Dedifferentiated amniotic fluid mesenchymal stem cell (primary cell): ENCODE measurements at regions not wholly inside any gene's neighbourhood (a gene's known extent, or its start where the extent isn't known, plus 50 kb on each side); places are given as distances from the start of the nearest gene placed in this dataset.
"Not testable (repeated sequence)": the region's sequence is repeated elsewhere in the genome, so short reads cannot be mapped to it uniquely, and the experiment has no call there.

ENCODE experiments used
- DNase-seq: peaks from one replicate; pipeline ENCODE4 v3.0.0-alpha.2; 2016; ENCODE audit errors: extremely low spot score

DNA sequence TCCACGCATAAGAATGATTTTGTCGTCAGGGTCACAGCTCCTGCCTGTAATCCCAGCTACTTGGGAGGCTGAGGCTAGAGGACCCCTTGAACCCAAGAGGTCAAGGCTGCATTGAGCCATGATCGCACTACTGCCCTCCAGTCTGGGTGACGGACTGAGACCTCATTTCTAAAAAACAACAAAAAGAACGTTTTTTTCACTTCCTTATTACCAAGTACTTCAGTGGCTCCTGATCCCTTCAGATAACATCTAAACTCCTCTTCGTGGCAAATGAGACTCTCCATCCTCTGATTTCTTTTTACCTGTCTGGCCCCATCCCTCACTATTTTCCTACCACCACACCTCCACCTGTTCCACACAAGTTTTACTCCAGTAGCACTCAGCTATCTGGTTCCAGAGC lies 105.4 kb upstream of the TLK1 start:
- no peak for DNase-seq

DNA sequence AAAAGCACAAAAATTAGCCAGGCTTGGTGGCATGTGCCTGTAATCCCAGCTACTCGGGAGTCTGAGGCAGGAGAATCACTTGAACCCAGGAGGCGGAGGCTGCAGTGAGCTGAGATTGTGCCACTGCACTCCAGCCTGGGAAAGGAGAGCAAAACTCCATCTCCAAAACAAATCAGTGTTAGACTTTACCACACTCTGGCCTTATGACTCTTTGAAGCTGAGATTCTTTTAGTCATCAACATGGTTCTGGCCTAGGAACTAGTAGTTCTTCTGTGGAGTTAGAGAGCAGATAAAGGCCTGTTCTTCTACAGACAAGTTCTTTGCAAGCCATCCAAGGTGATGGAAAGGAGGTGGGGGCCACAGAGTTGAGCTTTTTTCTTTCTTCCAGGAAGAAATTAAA lies 100.8 kb upstream of the TLK1 start:
- DNase-seq: not testable (repeated sequence)

DNA sequence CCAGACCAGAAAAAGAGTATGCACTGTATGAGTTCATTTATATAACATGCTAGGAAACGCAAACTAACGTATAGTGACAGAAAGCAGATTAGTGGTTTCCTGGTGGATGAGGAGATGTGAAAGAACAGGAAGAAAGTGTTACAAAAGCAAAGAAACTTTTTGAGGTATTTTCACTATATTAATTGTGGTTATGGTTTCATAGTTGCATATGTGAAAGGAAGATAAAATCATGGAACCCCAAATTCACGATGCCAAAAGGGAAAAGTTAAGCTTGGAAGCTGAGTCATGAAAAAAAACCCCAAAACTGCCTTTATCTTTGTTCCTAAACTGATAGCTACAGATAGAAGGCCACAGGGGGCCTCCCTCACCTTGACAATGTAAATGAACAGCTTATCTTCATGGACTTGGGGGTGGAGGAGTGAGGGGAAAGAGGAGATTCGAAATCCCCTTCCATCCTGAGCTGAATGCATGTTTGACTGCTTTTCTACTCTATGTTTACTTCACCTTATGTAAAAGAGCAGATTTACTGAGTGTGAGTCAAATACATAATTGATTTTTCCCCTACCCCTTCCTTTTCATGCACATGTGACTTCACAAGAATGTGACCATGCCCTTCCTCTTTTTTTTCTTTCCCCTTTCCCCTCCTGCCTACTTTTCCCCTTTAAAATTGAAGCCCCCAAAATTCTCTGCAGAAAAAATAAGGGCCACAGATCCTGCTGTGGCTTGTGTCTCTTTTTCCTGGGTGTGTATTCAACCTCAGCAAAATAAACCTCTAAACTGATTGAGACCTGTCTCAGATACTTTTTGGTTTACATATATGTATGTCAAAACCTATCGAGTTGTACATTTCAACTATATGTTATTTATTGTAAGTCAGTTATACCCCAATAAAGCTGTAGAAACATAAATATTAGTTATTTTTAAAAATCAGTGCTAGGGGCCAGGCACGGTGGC lies 100.1 kb upstream of the TLK1 start:
- DNase-seq: no peak

DNA sequence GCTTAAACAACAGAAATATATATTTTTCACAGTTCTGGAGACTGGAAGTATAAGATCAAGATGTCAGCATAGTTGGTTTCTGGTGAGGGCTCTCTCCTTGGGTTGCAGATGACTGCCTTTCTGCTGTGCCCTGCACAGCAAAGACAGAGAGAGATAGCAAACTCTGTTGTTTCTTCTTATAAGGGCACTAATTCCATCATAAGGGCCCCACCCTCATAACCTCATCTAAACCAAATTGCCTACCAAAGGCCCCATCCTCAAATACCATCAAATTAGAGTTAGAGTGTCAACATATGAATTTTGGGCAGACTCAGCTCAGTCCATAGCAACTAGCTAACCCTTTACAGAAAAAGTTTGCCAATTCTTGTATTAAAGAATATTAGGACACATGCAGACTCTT lies 94.0 kb upstream of the TLK1 start:
- DNase-seq: no peak

DNA sequence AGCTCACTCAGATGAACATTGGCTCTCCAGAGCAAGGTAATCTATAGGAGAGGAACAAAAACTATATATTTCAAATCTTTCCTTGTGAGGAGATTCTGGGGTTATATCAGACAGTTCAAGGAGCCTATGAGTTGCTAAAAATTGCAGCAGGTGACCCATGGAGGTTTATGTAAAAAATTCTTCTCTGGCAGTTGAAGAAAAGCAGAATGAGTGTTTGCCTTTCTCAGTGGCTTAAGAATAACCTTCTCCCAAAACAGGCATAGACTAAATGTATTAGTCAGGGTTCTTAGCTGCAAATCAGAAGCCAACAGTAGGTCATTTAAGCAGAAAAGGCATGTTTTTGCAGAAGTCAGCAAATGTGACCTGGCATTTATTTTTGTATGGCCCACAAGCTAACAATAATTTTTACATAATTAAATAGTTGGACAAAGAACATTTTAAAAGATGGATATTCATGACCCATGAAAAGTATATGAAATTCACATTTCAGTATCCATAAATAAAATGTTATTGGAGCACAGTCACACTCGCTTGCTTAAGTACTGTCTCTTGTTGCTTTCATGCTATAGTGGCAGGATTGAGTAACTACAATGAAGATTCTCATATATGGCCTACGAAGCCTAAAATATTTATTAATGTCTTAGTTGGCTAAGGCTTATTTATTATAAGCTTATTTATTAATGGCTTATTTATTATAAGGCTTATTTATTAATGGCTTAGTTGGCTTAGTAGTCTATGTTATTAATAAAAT lies 93.4 kb upstream of the TLK1 start:
- no peak for DNase-seq

DNA sequence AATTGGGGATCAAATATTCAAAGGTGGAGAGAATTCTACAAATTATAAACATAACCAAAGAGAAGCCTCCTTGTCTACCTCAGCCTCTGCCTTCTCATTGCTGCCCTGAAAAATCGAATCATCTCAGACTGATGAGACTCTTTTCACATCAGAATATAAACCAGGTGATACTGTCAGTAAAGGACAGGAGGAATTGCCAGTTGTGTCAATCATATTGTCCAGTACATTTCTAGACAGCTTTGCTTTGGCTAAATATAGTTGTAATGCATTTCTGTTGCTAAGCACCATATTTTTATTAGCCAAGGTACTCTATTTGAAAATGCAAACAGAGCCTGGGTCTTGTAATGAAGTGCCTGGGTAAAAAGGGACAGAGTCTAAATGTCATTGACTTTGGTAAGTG lies 92.6 kb upstream of the TLK1 start:
- DNase-seq: no peak

DNA sequence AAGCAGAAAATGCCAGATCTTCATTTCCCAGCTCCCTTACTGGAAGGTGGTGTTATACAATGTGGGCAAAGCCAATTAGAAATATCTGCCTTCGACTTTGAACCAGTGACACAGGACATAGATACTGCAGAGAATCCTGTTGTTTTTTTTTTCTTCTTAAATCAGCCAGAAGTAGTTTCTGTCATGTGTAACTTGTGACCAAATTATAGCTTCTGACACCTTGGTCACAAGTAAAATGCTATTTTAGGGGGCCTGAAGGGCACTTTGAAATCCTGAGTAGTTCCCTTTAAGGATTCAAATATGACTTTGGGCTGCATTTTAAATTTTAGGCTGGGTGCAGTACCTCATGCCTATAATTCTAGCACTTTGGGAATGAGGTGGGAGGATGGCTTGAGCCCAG lies 89.0 kb upstream of the TLK1 start:
- DNase-seq: no peak

DNA sequence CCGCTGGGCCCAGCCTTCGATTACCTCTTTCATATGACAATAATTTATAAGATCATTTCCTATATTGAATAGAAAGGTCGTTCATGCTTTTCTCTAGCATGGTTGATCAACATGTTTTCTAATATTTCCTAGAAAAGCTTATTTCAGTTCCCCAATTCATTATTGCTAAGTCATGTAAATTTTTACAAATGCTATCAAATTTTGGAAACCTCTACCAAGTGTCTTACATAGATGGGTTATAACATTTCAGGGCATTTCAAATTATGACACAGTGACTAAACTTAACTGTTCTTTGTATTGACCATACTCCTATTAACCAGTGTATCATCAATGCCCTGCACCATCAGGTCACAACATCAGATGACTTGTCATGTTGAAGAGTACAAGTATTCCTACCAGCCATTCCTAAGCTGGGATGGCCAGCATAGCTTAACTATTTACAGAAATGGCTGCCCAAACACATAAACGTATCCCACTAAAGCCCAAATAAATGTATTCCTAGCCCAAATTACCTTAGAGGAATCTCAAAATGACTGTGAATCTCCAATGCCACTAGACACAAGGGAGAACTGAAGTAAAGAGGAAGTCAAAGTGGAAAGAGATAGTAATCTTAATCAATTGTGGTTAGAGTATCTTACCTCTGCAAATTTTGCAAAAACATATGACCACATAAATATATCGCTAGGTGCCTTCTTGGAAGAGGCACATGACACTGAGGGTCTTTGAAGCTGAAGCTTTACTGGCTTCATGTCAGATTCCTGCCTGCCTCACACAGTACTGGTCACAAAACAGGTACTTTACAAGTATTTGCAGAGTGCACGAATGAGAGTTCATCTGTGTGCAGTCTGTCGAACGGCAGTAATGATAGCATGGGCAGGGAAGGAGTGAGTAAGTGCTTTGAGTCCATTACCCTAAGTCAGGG lies 87.3 kb upstream of the TLK1 start:
- no peak for DNase-seq

DNA sequence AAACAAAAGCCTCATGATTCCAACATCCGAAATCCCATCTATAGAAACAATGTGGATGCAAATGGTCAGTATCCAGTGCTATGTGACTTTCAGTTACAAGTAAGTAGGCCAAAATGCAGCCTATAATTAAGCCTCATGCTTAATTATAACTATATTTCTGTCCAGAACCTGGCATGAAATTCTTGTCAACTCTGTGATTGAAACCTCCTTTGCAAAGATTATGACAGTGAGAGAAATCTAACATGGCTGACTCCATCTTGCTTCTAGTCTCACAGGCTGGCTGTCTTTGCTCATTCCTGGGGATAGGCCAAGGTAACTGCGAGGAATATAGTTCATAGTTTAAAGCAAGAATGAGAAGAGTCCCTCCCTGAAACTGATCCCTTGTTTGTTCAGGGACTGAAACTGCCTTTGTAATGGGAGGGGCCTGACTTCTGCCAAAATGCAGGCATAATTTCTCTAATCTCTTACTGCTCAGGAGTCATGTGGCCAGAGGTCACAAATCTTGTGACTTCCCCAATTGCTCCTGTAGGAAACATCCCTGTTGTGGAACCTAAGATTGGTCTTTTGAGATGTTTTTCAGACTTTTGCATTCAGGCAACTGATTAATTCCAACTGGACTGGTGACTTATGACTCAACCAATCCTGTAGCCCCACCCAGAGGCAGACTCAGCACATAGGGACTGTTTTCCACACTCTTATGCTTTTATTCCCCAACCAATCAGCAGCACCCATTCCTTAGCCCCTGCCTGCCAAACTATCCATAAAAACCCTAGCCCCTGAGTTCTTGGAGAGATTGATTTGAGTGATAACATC lies 84.5 kb upstream of the TLK1 start:
- peak; percentile 20 for DNase-seq

DNA sequence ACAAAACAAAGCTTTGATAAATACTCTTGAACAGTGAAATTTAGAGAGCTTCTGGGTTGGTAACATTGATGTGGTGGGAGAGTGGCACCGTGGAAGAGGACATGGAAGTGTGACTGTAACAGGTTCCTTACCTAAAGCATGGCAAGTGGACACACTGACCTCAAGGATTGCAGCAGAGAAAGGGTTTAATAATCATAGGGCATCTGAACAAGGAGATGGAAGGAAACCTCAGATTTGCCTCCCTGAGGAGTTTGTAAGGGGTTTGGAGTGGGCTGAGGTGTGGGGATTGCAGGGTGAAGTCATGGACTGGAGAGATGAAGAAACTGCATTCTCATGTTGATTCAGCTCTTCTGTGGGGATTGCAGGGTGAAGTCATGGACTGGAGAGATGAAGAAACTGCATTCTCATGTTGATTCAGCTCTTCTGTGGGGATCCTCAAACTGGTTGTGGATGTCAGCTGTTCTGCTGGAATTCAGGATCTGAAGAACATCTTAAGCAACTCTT lies 83.8 kb upstream of the TLK1 start:
- DNase-seq: peak; percentile 71

DNA sequence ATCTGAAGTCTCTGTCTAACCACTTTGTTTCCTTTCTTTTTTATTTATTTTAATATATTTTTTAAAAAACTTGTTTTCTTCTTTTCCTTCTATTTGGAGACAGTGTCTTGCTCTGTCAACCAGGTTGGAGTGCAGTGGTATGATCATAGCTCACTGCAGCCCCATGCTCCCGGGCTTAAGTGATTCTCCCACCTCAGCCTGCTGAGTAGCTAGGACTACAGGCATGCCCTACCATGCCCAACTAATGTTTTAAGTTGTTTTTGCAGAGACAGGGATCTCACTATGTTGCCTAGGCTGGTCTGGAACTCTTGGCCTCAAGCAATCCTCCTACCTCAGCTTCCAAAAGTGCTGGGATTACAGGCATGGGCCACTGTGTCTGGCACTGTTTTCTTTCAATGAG lies 81.1 kb upstream of the TLK1 start:
- no peak for DNase-seq

DNA sequence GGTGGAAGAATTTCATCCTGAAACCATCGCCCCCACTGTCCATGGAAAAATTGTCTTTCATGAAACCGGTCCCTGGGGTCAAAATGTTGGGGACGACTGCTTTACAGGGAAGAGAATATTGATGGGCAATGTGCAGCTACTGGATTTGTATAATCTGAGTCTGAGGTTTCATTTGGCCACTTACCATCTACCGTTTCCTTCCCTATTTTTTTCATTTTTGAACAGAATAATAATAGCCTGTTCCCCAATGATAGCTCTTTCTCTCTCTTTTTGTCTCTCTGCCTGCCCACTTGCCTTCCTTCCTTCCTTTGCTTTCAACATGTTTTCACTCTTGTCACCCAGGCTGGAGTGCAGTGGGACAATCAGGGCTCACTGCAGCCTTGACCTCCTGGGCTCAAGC lies 78.3 kb upstream of the TLK1 start:
- DNase-seq: no peak

DNA sequence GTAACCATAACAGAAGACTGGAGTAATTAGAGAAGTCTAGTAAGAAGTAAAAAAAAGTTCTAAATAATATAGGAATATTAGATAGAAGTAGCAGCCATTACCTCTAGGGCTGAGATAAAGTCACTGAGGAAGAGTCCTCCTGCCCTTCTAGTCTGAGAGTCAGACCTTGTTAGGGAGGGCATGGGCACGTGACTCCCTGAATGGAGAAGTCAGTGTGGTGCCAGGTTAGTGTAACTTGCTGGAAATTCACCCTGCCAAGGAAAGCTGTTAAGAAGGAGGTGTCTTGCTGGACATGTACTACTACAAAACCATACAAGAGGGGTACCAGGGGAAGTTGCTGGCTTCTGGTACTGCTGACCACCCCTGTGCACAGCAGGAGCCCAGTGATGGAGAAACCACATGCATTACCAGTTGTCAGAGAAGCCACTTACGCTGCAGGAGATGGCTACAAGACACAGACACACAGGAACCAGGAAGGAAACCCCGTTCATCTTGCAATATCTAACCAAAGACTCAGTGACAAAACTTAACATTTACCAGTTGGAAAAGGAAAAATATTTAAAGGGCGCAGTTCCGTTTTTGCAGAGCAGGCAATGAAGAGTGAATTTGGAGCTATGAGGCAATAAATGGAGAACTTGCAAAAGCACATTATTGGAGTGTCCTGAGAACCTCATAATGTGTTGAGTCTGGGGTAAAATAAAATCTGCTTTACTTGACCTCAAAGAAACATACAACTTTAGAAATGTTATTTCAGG lies 77.2 kb upstream of the TLK1 start:
- DNase-seq: no peak

DNA sequence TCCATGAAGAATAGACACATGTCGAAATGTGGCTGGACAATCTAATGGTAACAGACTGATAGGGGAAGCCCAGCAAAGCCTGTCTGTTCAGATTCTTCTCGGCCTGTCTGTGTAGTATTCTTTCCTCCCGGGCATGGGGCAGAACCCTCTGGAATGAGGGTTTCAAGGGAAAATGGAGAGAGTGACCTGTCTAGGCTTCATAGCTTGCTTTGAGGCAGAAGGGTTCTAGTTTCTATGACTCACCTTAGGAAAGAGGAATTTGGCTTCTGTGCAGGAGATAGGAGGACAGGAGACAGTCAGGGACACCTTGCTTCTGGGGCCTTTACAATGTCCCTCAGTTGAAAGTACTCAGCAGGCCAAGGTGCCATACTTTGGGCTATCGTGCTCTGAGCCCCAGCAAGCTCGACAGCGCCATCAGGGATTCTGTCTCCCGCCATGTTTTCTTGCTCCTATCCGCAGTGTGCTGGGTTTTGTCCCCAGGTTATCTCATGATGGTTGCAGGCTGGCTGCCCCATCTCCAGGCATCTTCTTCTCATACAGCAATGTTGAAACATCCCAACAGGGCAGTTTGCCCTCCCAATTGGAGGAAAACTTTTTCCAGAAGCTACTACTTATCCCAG lies 74.7 kb upstream of the TLK1 start:
- DNase-seq: no peak

DNA sequence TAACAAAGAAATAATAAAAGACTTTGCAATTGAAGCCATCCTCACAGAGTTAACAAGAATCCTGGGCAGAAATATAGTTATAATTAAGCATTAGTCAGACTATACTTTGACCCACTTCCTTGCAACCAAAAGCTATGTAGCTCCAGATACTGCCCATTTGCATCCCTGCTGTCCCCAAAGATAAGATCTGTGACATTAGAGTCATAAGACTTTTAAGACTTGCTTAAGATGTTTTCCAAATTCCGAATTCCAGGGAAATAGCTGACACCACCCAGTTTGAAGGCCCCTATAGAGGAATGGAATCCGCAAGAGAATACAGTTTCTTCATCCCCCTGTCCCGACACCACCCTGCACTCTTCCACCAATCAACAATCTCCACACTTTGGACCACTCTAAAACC lies 69.5 kb upstream of the TLK1 start:
- DNase-seq: no peak

DNA sequence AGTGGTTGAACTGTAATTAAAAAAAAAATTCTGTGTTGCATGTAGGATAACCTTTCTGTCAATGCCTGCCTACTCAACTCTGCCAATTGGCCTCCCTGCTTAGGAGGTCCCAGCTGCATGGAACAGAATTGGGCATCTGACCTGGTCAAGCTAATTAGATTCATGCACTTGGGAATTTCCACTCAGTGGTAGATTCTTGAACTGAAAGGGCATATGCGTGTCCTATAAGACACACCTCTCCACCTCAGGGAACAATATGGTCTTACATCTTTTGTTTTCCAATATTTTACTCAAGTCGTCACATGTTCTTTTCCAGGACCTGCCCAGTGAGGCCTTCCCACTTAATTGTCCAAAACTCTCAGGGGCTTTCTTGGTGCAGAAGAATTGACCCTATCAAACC lies 68.1 kb upstream of the TLK1 start:
- DNase-seq: no peak

DNA sequence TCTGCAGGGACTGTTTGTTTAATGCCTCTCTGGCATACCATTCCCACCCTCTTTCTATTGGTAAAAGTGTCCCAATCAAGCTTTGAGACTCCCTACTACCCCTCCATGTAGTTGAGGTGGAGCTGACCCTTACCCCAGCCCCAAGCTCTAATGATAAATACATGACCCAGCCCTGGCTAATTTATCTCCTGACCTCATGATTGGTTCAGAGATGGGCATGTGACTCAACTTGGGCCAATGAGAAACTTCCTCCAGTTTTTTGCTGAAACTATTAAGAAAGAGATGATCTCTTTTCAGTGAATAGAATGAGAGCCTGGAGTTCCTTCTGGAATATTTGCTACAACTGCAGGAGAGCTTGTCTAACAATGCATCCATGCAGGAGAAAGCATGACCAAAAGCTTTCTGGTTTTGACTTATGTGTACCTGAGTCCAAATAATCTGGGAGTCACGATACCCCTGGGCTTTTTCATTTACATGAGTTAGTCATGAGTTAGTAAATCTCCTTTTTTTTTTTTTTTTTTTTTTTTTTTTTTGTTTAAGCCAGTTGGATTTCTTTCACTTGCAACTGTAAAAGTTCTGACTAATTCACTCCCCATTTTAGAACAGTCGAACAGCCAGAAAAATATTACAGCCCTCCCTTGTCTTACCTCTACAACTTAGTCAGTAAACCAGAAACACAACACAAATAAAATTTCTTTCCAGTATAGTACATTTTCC lies 66.5 kb upstream of the TLK1 start:
- DNase-seq: no peak

DNA sequence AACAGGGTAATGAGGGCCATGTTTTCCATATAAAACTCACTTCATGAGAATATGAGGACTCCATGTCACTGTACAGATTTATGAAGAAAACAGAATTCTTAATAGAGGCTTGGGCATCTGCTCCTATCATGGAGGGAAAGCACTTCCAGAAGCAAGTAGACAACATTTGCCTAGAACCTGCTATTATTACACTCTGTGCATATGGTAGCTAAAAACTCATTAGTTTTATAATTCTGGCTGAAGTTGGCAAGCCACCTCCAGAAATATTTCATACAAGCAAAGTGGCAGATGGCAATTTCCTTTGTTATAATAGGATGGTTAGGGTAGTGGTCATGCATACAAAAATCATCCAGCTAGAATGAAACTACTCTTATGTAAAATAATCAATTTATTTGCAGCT lies 65.8 kb upstream of the TLK1 start:
- no peak for DNase-seq

DNA sequence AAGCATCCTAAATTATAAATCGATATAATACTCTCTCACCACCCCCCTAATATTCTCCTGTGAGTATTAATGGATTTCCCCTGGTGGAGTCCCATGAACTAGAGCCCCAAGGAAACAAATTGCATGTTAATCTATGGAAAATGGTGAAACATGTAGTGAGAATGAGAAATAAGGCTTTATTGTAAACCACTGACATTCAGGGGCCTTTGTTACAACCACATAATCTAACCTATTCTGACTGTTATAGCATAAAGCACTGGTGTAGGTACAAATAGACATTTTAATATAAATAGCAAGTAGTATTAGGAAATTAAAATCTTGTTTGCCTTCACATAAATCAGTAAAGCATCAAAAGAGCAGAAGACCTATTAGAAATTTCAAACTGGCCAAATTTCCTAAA lies 65.3 kb upstream of the TLK1 start:
- no peak for DNase-seq
